HUES64 (cell line): ENCODE measurements at regions not wholly inside any gene's neighbourhood (a gene's known extent, or its start where the extent isn't known, plus 50 kb on each side); places are given as distances from the start of the nearest gene placed in this dataset.

Experiments used
- H3K27ac ChIP-seq: 2 replicates; pipeline ENCODE4 v1.7.0; 2013; ENCODE audit warnings: low read depth, low read length, inconsistent platforms
- H3K27me3 ChIP-seq: 2 replicates; pipeline ENCODE4 v1.6.1; 2013; ENCODE audit warnings: mild to moderate bottlenecking, low read length; ENCODE audit not compliant: insufficient read depth
- H3K36me3 ChIP-seq: 2 replicates; pipeline ENCODE4 v1.6.1; 2013; ENCODE audit warnings: mild to moderate bottlenecking, low read length; ENCODE audit not compliant: insufficient read depth
- H3K4me1 ChIP-seq: 2 replicates; pipeline ENCODE4 v1.6.1; 2013; ENCODE audit warnings: mild to moderate bottlenecking, low read length, moderate library complexity; ENCODE audit not compliant: insufficient read depth
- H3K4me3 ChIP-seq: 2 replicates; pipeline ENCODE4 v1.5.1; 2013; ENCODE audit warnings: mild to moderate bottlenecking, low read length, moderate library complexity
- H3K9ac ChIP-seq: 2 replicates; pipeline ENCODE4 v1.6.1; 2013; ENCODE audit warnings: mild to moderate bottlenecking, low read depth, low read length
- H3K9me3 ChIP-seq: 2 replicates; pipeline ENCODE4 v1.6.1; 2013; ENCODE audit warnings: low read depth, low read length; ENCODE audit not compliant: insufficient read depth
- WGBS: fragments of 150-250, 120-280 bp; methylation state at CpG from one replicate; pipeline ENCODE4 v1.1.7; 2013; ENCODE audit warnings: missing lambda C conversion rate; 5-methylcytosine and 5-hydroxymethylcytosine counted together

- Histone ChIP-seq H3K27ac (no peak overlapping the region), H3K36me3 (no peaks in the 10 kb centered on the region), H3K9me3 (no peaks in the 10 kb centered on the region), H3K4me1 (peaks cover 32% of the 10 kb centered on the region), H3K27me3 (no peaks in the 10 kb centered on the region), H3K4me3 (no peak overlapping the region), H3K9ac (no peak overlapping the region)
- WGBS = 93% methylated on average over 1 of the region's 1 CpG
These were observed 100.1 kb upstream of the OSR1 start for GRCh38 chr2:19458427-19459003.

DNA sequence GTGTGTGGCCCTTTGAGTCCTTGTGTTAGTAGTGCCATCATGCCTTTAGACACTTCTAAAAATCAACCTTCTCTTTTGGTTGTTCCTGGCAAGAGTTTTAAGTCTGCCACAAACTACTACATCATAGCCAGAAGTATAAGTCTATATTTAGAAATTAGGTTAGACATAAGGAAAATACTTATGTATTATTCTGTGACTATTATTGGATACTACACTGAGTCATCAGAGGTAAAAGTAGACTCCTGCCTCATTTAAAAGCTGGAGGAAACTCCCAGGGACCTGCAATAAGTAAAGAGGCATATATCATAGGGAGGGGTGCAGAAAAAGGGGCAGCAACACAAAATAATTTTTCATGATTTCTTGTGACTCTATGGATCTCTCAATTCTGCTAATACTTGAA, 99.4 kb upstream of the OSR1 start:
- Histone ChIP-seq H3K9me3 (no peaks in the 10 kb centered on the region), H3K4me3 (no peak overlapping the region), H3K27me3 (no peaks in the 10 kb centered on the region), H3K9ac (no peak overlapping the region), H3K36me3 (no peaks in the 10 kb centered on the region), H3K4me1 (peaks cover 32% of the 10 kb centered on the region), H3K27ac (no peak overlapping the region)

GRCh38 chr2:19456705-19457309, 98.4 kb upstream of the OSR1 start:
- Histone ChIP-seq H3K9ac (no peak overlapping the region), H3K27ac (no peak overlapping the region), H3K27me3 (no peaks in the 10 kb centered on the region), H3K4me1 (peaks cover 24% of the 10 kb centered on the region), H3K9me3 (no peaks in the 10 kb centered on the region), H3K36me3 (no peaks in the 10 kb centered on the region), H3K4me3 (no peak overlapping the region)
- WGBS = 100% methylated on average over 1 of the region's 1 CpG

DNA sequence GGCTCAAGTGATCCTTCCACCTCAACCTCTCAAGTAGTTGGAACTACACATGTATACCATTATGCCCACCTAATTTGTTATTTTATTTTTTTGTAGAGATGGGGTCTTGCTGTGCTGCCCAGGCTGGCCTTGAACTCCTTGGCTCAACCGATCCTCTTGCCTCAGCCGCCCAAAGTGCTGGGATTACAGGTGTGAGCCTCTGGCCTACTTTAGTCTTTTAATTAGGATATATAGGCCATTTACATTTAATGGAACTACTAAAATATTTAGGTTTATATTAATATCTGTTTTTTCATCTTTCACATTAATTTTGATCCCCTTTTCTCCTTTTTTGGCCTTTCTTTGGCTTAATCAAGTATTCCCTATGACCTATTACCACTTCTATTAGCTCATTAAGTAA, 95.7 kb upstream of the OSR1 start:
- H3K27ac ChIP-seq = no peak overlapping the region
- peaks cover 8% of the 10 kb centered on the region; the same call in 1 of the 2 replicates for H3K4me1 ChIP-seq
- no peak overlapping the region for H3K4me3 ChIP-seq
- H3K27me3 ChIP-seq = no peaks in the 10 kb centered on the region
- H3K9me3 ChIP-seq = no peaks in the 10 kb centered on the region
- 100% methylated on average over 2 of the region's 2 CpGs for WGBS
- H3K9ac ChIP-seq = no peak overlapping the region
- H3K36me3 ChIP-seq = no peaks in the 10 kb centered on the region

DNA sequence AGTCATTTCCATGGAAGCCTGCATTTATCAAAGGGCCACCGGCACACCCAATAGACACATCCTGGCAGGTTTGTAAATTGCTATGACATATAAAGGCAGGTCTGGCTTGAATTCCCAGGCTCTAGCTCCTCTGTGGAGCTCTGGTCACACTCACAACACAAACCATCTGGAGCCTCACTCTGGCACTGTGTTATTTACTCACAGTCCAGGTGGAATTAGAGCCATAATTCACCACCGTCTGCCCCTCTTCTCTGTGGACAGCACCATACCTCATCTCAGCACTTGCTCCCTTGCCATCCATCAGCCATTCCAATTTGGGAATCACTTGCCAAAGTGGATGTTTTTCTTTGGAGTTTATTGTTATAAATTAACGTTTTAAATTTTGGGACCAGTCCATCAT, 84.3 kb upstream of the OSR1 start:
- Histone ChIP-seq H3K27me3 (no peaks in the 10 kb centered on the region), H3K36me3 (no peaks in the 10 kb centered on the region), H3K9ac (no peak overlapping the region), H3K9me3 (no peaks in the 10 kb centered on the region), H3K4me3 (no peak overlapping the region), H3K27ac (no peak overlapping the region), H3K4me1 (no peaks in the 10 kb centered on the region)
- 98% methylated on average over 3 of the region's 3 CpGs for WGBS

DNA sequence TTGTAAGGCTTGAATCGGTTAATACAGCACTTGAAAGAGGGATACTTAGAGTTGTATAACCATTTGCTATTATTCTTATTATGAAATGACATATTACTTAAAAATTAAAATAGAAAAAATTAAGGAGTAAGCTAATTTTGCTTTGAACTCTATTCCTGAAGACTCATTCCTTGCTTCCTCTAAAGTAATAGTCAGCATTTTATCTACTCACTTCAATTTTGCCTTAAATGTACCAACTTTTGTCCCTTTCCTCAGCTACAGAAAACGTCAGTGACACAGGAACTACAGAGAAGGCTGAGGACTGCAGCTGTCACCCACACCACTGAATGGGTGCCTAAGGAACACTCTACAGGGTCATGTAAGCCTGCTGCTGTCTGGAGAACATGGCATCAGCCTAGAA, 80.7 kb upstream of the OSR1 start:
- Histone ChIP-seq H3K27ac (no peak overlapping the region), H3K27me3 (no peaks in the 10 kb centered on the region), H3K9me3 (no peaks in the 10 kb centered on the region), H3K4me3 (no peak overlapping the region), H3K9ac (no peak overlapping the region), H3K36me3 (no peaks in the 10 kb centered on the region), H3K4me1 (no peaks in the 10 kb centered on the region)
- WGBS = 75% methylated on average over 2 of the region's 2 CpGs

GRCh38 chr2:19435815-19436214, 77.4 kb upstream of the OSR1 start:
- Histone ChIP-seq H3K9ac (no peak overlapping the region), H3K27ac (no peak overlapping the region), H3K27me3 (no peaks in the 10 kb centered on the region), H3K4me1 (no peaks in the 10 kb centered on the region), H3K9me3 (no peaks in the 10 kb centered on the region), H3K4me3 (no peak overlapping the region), H3K36me3 (no peaks in the 10 kb centered on the region)
- 0% methylated on average over 1 of the region's 1 CpG for WGBS

- Histone ChIP-seq H3K9me3 (no peaks in the 10 kb centered on the region), H3K9ac (no peak overlapping the region), H3K36me3 (no peaks in the 10 kb centered on the region), H3K27me3 (no peaks in the 10 kb centered on the region), H3K27ac (no peak overlapping the region), H3K4me1 (no peaks in the 10 kb centered on the region), H3K4me3 (no peak overlapping the region)
These were observed 76.0 kb upstream of the OSR1 start for GRCh38 chr2:19434413-19434812.

GRCh38 chr2:19426941-19427340, 68.5 kb upstream of the OSR1 start:
- Histone ChIP-seq H3K36me3 (no peaks in the 10 kb centered on the region), H3K27me3 (no peaks in the 10 kb centered on the region), H3K9ac (no peak overlapping the region), H3K27ac (no peak overlapping the region), H3K4me3 (no peak overlapping the region), H3K9me3 (no peaks in the 10 kb centered on the region), H3K4me1 (peaks cover 27% of the 10 kb centered on the region)
- 95% methylated on average over 5 of the region's 6 CpGs for WGBS

GRCh38 chr2:19426144-19426543, 67.7 kb upstream of the OSR1 start:
- Histone ChIP-seq H3K9me3 (no peaks in the 10 kb centered on the region), H3K9ac (no peak overlapping the region), H3K4me3 (no peak overlapping the region), H3K36me3 (no peaks in the 10 kb centered on the region), H3K4me1 (peaks cover 27% of the 10 kb centered on the region), H3K27ac (no peak overlapping the region), H3K27me3 (no peaks in the 10 kb centered on the region)
- 69% methylated on average over 5 of the region's 5 CpGs for WGBS

DNA sequence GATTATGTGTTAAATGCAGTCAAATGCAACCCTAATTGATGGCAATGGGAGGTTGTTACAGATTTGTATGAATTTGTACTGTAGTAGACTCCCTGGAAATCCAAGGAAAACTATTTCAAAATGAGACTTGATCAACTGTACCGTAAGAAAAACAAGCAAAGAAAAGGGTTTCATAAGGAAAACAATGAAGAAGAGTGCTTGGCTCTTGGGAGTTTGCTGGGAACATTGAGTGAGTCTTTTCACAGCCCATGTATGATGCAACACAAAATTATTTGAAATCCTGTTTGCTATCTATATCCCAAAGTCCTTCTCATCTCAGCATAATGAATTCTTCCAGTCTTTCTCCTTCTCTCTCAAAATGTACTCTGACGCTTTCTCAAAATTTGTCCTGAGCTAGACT, 67.0 kb upstream of the OSR1 start:
- no peak overlapping the region for H3K9ac ChIP-seq
- H3K36me3 ChIP-seq = no peaks in the 10 kb centered on the region
- no peak overlapping the region for H3K27ac ChIP-seq
- H3K9me3 ChIP-seq = no peaks in the 10 kb centered on the region
- no peak overlapping the region for H3K4me3 ChIP-seq
- H3K27me3 ChIP-seq = no peaks in the 10 kb centered on the region
- WGBS = 96% methylated on average over 2 of the region's 2 CpGs
- peaks cover 27% of the 10 kb centered on the region for H3K4me1 ChIP-seq
